HCT116 (cell line): ENCODE measurements at regions not wholly inside any gene's neighbourhood (a gene's known extent, or its start where the extent isn't known, plus 50 kb on each side); places are given as distances from the start of the nearest gene placed in this dataset.

Experiments used
- ATAC-seq: fragments of 200-7000 bp; cut with Tn5 transposase; 2 replicates; pipeline ENCODE4 v1.9.1; 2020; ENCODE audit warnings: mild to moderate bottlenecking, moderate library complexity
- BruUV-seq: library from RNA; stranded (reverse); fragments of 400-500 nt; replicated peaks from 2 replicates; lab custom pipeline; 2021; lab: Mats Ljungman, UMichigan
- CTCF ChIA-PET: fragments of 300-600 bp; sonication (Branson Sonifier 250); formaldehyde crosslinking; loops from one replicate; lab custom pipeline; 2021; ENCODE audit warnings: antibody characterized with exemption; lab: Charles Lee
- POLR2A ChIA-PET: fragments of 300-600, 350-600 bp; sonication (Branson Sonifier 250); formaldehyde crosslinking; loops from one replicate; lab custom pipeline; 2021; ENCODE audit warnings: antibody characterized with exemption; lab: Charles Lee
- RAD21 ChIA-PET, 2 experiments: fragments of 300-600 bp; sonication (Branson Sonifier 250); formaldehyde crosslinking; loops; one replicate each; lab custom pipeline; 2023; ENCODE audit warnings: low total read pairs in 2 of 2; ENCODE audit not compliant: uncharacterized antibody in 2 of 2, unreplicated experiment in 2 of 2, low non-redundant PET in 1 of 2; lab: Charles Lee
- DNase-seq: peaks from one replicate; pipeline ENCODE4 v3.0.0-alpha.2; 2010; ENCODE audit warnings: low read depth, low spot score
- H2AFZ ChIP-seq: fragments of 200-600 bp; shearing (Covaris generic), sonication (generic); 2 replicates; pipeline ENCODE4 v1.6.1; 2017; ENCODE audit warnings: low read depth, mixed run types, mixed read lengths, antibody characterized with exemption, low read length; ENCODE audit not compliant: poor library complexity, severe bottlenecking
- H3K27ac ChIP-seq: 2 replicates; pipeline ENCODE4 v1.5.1; 2012; ENCODE audit warnings: low read depth, low read length
- H3K27me3 ChIP-seq: fragments of 200-600 bp; sonication (generic); 2 replicates; pipeline ENCODE4 v1.6.1; 2016; ENCODE audit warnings: mixed run types, low read length, mixed read lengths; ENCODE audit not compliant: insufficient read depth
- H3K36me3 ChIP-seq, 2 experiments: fragments of 200-500 bp in 1 of 2; fragments of 200-600 bp in 1 of 2; sonication (Bioruptor generic) in 1 of 2; sonication (generic) in 1 of 2; 2 replicates each; pipeline versions ENCODE4 v1.5.1 to v1.6.1; 2014 to 2016; ENCODE audit warnings: low read length in 2 of 2, inconsistent platforms in 1 of 2, mixed read lengths in 1 of 2, mixed run types in 1 of 2; ENCODE audit not compliant: insufficient read depth in 2 of 2, control insufficient read depth in 1 of 2
- H3K4me1 ChIP-seq, 2 experiments: fragments of 200-600 bp in 1 of 2; sonication (generic) in 1 of 2; 2 replicates each; pipeline versions ENCODE4 v1.5.1 to v1.6.1; 2012 to 2017; ENCODE audit warnings: low read length in 2 of 2, inconsistent platforms in 1 of 2, mild to moderate bottlenecking in 1 of 2, mixed read lengths in 1 of 2, mixed run types in 1 of 2, moderate library complexity in 1 of 2; ENCODE audit not compliant: insufficient read depth in 2 of 2, control insufficient read depth in 1 of 2
- H3K4me2 ChIP-seq: fragments of 200-600 bp; sonication (generic); 2 replicates; pipeline ENCODE4 v1.6.1; 2017; ENCODE audit warnings: mixed run types, low read length, mixed read lengths
- H3K4me3 ChIP-seq, 2 experiments: fragments of 200-600 bp in 1 of 2; sonication (generic) in 1 of 2; replicated peaks in 1 of 2; 2 replicates each; pipeline ENCODE4 v1.5.1; 2011 to 2016; ENCODE audit warnings: low read length in 2 of 2, control low read depth in 1 of 2, low read depth in 1 of 2, mild to moderate bottlenecking in 1 of 2, mixed read lengths in 1 of 2, mixed run types in 1 of 2
- H3K79me2 ChIP-seq: fragments of 200-600 bp; sonication (generic); 2 replicates; pipeline ENCODE4 v1.6.1; 2017; ENCODE audit warnings: mild to moderate bottlenecking, mixed run types, low read length, moderate library complexity, mixed read lengths; ENCODE audit not compliant: insufficient read depth
- H3K9ac ChIP-seq: fragments of 200-600 bp; sonication (generic); 2 replicates; pipeline ENCODE4 v1.6.1; 2016; ENCODE audit warnings: low read length, mixed read lengths
- H3K9me2 ChIP-seq: fragments of 200-600 bp; sonication (generic), shearing (Covaris generic); 2 replicates; pipeline ENCODE4 v1.6.1; 2017; ENCODE audit warnings: mixed run types, mild to moderate bottlenecking, moderate library complexity; ENCODE audit not compliant: insufficient read depth
- H3K9me3 ChIP-seq, 2 experiments: fragments of 200-500 bp in 1 of 2; fragments of 200-600 bp in 1 of 2; sonication (Bioruptor generic) in 1 of 2; sonication (generic) in 1 of 2; 2 replicates each; pipeline ENCODE4 v1.6.1; 2014 to 2017; ENCODE audit warnings: low read length in 2 of 2, mixed read lengths in 2 of 2, inconsistent platforms in 1 of 2, low read depth in 1 of 2, mild to moderate bottlenecking in 1 of 2, mixed run types in 1 of 2, moderate library complexity in 1 of 2; ENCODE audit not compliant: control insufficient read depth in 1 of 2, insufficient read depth in 1 of 2
- H4K20me1 ChIP-seq: fragments of 200-600 bp; sonication (generic), shearing (Covaris generic); 2 replicates; pipeline ENCODE4 v1.6.1; 2017; ENCODE audit warnings: mixed run types, mild to moderate bottlenecking, moderate library complexity; ENCODE audit not compliant: insufficient read depth
- CBX3 ChIP-seq: IDR thresholded peaks from 2 replicates; pipeline ENCODE4 v1.6.1; 2012; ENCODE audit warnings: low read depth
- EGR1 ChIP-seq: IDR thresholded peaks from 2 replicates; pipeline ENCODE4 v1.6.1; 2012; ENCODE audit warnings: low read depth
- FOSL1 ChIP-seq: IDR thresholded peaks from 2 replicates; pipeline ENCODE4 v1.6.1; 2012; ENCODE audit warnings: low read depth
- POLR2AphosphoS5 ChIP-seq: IDR thresholded peaks from 2 replicates; pipeline ENCODE4 v1.6.1; 2011; ENCODE audit warnings: mild to moderate bottlenecking, low read depth, low read length, moderate library complexity
- SIN3A ChIP-seq: IDR thresholded peaks from 2 replicates; pipeline ENCODE4 v1.6.1; 2012; ENCODE audit warnings: low read depth
- SRF ChIP-seq: IDR thresholded peaks from 2 replicates; pipeline ENCODE4 v1.6.1; 2012; ENCODE audit warnings: low read depth
- TCF7L2 ChIP-seq: IDR thresholded peaks from 2 replicates; pipeline ENCODE4 v1.7.0; 2011; ENCODE audit warnings: borderline replicate concordance, inconsistent platforms; ENCODE audit not compliant: insufficient read depth, insufficient read length; ENCODE audit errors: extremely low read depth
- YY1 ChIP-seq: IDR thresholded peaks from 2 replicates; pipeline ENCODE4 v1.6.1; 2011; ENCODE audit warnings: low read length, low read depth, moderate library complexity, mild to moderate bottlenecking; ENCODE audit not compliant: insufficient replicate concordance; ENCODE audit errors: extremely low read depth
- ZNF274 ChIP-seq: fragments of 200-500 bp; sonication (Bioruptor generic); IDR thresholded peaks from 2 replicates; pipeline ENCODE4 v1.6.1; 2014; ENCODE audit warnings: mild to moderate bottlenecking, low read depth, low read length, inconsistent platforms
- intact Hi-C: fragments of 100-400 bp; cut with micrococcal nuclease; formaldehyde crosslinking; loops from 2 replicates; pipeline ENCODE4 v1.10.0; 2022

GRCh38 chr9:11149065-11149464 is 536.3 kb upstream of the PTPRD start:
- Histone ChIP-seq H3K27ac (no peak overlapping the region), H3K9me2 (no peaks in the 10 kb centered on the region), H3K4me2 (no peak overlapping the region), H3K9ac (no peak overlapping the region), H3K4me1 (no peaks in the 10 kb centered on the region), H3K36me3 (no peaks in the 10 kb centered on the region)
- POLR2A ChIA-PET = no interaction called here
- RAD21 ChIA-PET = no interaction called here
- no peak for ATAC-seq
- TF ChIP-seq ZNF274 (no peak), YY1 (no peak), EGR1 (no peak), CBX3 (no peak), FOSL1 (no peak), POLR2AphosphoS5 (no peak), SIN3A (no peak)
- TF ChIP-seq, all 23 proteins: peak for 0
- peaks cover 3 to 11% of the 10 kb centered on the region in 2 experiments; a peak in 2 of 4 replicates for H3K9me3 ChIP-seq
- CTCF ChIA-PET = no interaction called here
- H2AFZ ChIP-seq = no peak overlapping the region
- H3K27me3 ChIP-seq = no peaks in the 10 kb centered on the region
- no peaks in the 10 kb centered on the region for H3K79me2 ChIP-seq
- no peaks in the 10 kb centered on the region for H4K20me1 ChIP-seq
- no peak overlapping the region for H3K4me3 ChIP-seq
- no peak for DNase-seq
- no TSS peak for BruUV-seq
- intact Hi-C loops = no loop called here

GRCh38 chr9:11158063-11158462 is 545.3 kb upstream of the PTPRD start:
- H3K4me3 ChIP-seq = no peak overlapping the region
- CTCF ChIA-PET = no interaction called here
- H3K4me1 ChIP-seq = no peaks in the 10 kb centered on the region
- H3K9me2 ChIP-seq = no peaks in the 10 kb centered on the region
- H3K36me3 ChIP-seq = no peaks in the 10 kb centered on the region
- H3K9me3 ChIP-seq = peaks cover 20 to 38% of the 10 kb centered on the region in 2 experiments; a peak in 2 of 4 replicates
- no TSS peak for BruUV-seq
- no peak for ATAC-seq
- H2AFZ ChIP-seq = no peak overlapping the region
- RAD21 ChIA-PET = no interaction called here
- POLR2A ChIA-PET = no interaction called here
- no peaks in the 10 kb centered on the region for H3K27me3 ChIP-seq
- no peak overlapping the region for H3K27ac ChIP-seq
- no peaks in the 10 kb centered on the region for H4K20me1 ChIP-seq
- no peak overlapping the region for H3K9ac ChIP-seq
- no peak overlapping the region for H3K4me2 ChIP-seq
- DNase-seq = no peak
- no peaks in the 10 kb centered on the region for H3K79me2 ChIP-seq
- no peak for TF ChIP-seq TCF7L2
- TF ChIP-seq SRF = no peak
- intact Hi-C loops = no loop called here
